AG04449 (cell line): ENCODE measurements at regions not wholly inside any gene's neighbourhood (a gene's known extent, or its start where the extent isn't known, plus 50 kb on each side); places are given as distances from the start of the nearest gene placed in this dataset.

Experiments
- CTCF ChIA-PET: fragments of 350-600 bp; formaldehyde crosslinking; extraction: SDS; loops from one replicate; lab custom pipeline; 2021; ENCODE audit warnings: antibody characterized with exemption; lab: Yijun Ruan, JAX
- POLR2A ChIA-PET: fragments of 400-600, 350-600 bp; formaldehyde crosslinking; extraction: SDS; loops from one replicate; lab custom pipeline; 2020; ENCODE audit warnings: antibody characterized with exemption, inconsistent platforms; lab: Yijun Ruan, JAX
- DNase-seq: peaks from one replicate; pipeline ENCODE4 v3.0.0-alpha.2; 2010; ENCODE audit warnings: low read depth, low spot score
- H3K4me3 ChIP-seq: 2 replicates; pipeline ENCODE4 v1.5.1; 2011; ENCODE audit warnings: low read depth, mild to moderate bottlenecking, control low read depth, low read length
- CTCF ChIP-seq: IDR thresholded peaks from one replicate; pipeline ENCODE4 v1.5.1; 2011; ENCODE audit warnings: mild to moderate bottlenecking, moderate library complexity, low read length, control low read depth, inconsistent platforms; ENCODE audit not compliant: insufficient read depth; ENCODE audit errors: missing control alignments

GRCh38 chr6:115766745-115767462, 293.8 kb downstream of the FRK start:
- ChIA-PET POLR2A (no interaction called here), CTCF (no interaction called here)
- no peak for DNase-seq

GRCh38 chr6:115765966-115766365, 294.7 kb downstream of the FRK start:
- H3K4me3 ChIP-seq: no peak overlapping the region
- POLR2A ChIA-PET: no interaction called here
- CTCF ChIA-PET: no interaction called here
- TF ChIP-seq CTCF: no peak
- DNase-seq: no peak

More at GRCh38 chr6:115766745-115767462, 293.8 kb downstream of the FRK start:
- no peak for TF ChIP-seq CTCF
- no peak overlapping the region for H3K4me3 ChIP-seq

- DNase-seq: no peak
These were observed 301.6 kb downstream of the FRK start for GRCh38 chr6:115759051-115759450.

DNA sequence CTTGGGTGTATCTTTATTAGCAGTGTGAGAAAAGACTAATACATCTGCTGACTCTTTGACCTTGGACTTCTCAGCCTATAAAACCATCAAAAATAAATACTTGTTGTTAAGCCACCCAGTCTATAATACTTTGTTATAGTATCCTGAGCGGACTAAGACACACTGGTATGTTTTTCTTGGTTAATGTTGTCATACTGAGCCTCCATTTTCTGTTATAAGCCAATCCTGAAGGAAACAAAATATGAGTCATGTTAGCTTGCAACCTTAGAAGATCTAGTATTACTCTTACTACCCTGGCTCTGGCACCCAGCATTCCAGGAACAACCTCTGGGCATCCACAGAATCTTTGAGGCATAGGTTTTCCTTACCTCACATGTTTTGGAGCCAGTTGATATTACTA, 307.2 kb downstream of the FRK start:
- no peak for TF ChIP-seq CTCF
- ChIA-PET POLR2A (no interaction called here), CTCF (no interaction called here)
- H3K4me3 ChIP-seq: no peak overlapping the region
- no peak for DNase-seq

More at GRCh38 chr6:115759051-115759450, 301.6 kb downstream of the FRK start:
- POLR2A ChIA-PET: no interaction called here
- TF ChIP-seq CTCF: no peak
- no peak overlapping the region for H3K4me3 ChIP-seq
- CTCF ChIA-PET: no interaction called here

DNA sequence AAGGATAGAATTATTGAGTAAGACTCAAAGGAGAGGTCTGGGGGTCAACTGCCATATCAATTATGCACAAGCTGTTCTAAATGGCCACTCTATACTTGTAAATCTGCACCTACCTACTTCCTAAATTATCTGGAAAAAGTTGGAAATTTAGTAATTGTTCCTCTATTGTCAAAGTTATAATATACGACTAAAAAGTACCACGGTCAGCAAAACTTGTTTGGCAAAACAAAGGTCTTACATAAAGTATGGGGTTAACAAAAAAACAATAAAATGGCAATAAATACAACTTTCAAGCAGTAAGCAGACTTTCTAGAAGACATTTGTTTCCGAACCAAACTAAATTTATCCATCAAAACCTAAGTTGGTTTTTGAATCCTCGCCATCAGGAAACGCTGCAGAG, 309.7 kb downstream of the FRK start:
- TF ChIP-seq CTCF: no peak
- CTCF ChIA-PET: no interaction called here
- POLR2A ChIA-PET: no interaction called here
- no peak overlapping the region for H3K4me3 ChIP-seq
- no peak for DNase-seq

- TF ChIP-seq CTCF: no peak
- CTCF ChIA-PET: no interaction called here
- no peak for DNase-seq
- H3K4me3 ChIP-seq: no peak overlapping the region
- POLR2A ChIA-PET: no interaction called here
These were observed 310.4 kb downstream of the FRK start for GRCh38 chr6:115750292-115750691.
